ENCODE measurements at regions not wholly inside any gene's neighbourhood (a gene's known extent, or its start where the extent isn't known, plus 50 kb on each side); places are given as distances from the start of the nearest gene placed in this dataset.

GRCh38 chr20:24097506-24098245, 109.1 kb upstream of the GGTLC1 start:
- TF ChIP-seq CTCF (IDR thresholded peaks at IDR 0.05) (no peak), POLR2AphosphoS5 (IDR thresholded peaks at IDR 0.05) (no peak)

Measured in prostate gland (tissue), 2 donors.